ENCODE measurements at regions not wholly inside any gene's neighbourhood (a gene's known extent, or its start where the extent isn't known, plus 50 kb on each side); places are given as distances from the start of the nearest gene placed in this dataset.

DNA sequence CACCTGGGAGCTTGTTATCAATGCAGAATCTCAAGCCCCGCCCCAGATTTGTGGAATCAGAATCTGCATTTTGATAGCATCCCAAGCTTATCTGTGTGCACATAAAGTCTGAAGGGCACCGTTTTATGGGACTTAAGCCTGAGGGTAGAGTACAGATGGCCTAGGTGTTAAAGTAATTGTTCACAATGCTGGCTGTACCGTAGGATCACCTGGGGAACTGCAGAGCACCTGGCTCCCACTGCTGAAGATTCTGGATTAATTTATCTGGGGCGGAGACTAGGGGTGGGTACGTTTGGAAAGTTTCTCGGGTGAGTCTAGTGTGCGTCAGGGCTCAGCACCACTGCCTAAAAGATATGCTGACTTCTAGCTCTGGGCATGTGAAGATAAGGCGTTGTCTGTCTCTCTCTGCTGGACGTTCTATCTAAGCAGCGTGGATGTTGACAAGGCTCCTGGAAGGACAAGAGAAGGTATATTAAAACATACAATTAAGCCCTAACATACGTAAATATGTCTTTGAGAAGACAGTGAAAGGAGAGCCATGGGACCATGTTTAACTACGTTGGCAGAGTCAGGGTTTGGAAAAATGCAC lies 63.2 kb upstream of the RASGRP1 start:
- 79% methylated on average over 12 of the region's 12 CpGs; no CpG with 5 or more reads in 1 of the 2 experiments for WGBS, 2 experiments (ENCODE audit: extremely low coverage in 1 of 2, insufficient coverage in 1 of 2, insufficient read length in 1 of 2, insufficient replicate concordance in 2 of 2, low coverage in 1 of 2, low lambda C conversion rate in 2 of 2, missing lambda C conversion rate in 1 of 2)
- H2AFZ ChIP-seq (ENCODE audit: low read length), result no peak overlapping the region
- CTCF ChIA-PET (ENCODE audit: partially characterized antibody), result interaction anchor here (1.4 kb wide), 1 partner anchor 64 kb away, joined by 5 read pairs; the partner anchor contains the start of gene RASGRP1
- TF ChIP-seq KDM5A (IDR thresholded peaks at IDR 0.05; ENCODE audit: low read length) (no peak), SP4 (IDR thresholded peaks at IDR 0.05; ENCODE audit: low read length) (no peak), BCL11A (IDR thresholded peaks at IDR 0.05; ENCODE audit: low read depth in 2 of 2, low read length in 2 of 2) (no peak), TCF12 (IDR thresholded peaks at IDR 0.05; ENCODE audit: low read depth, low read length) (no peak), RNF2 (IDR thresholded peaks at IDR 0.05; ENCODE audit: borderline replicate concordance, low read depth, low read length, missing control alignments, poor library complexity, severe bottlenecking) (no peak), SP2 (IDR thresholded peaks at IDR 0.05; ENCODE audit: low read length) (no peak), GABPA (IDR thresholded peaks at IDR 0.05; ENCODE audit: borderline replicate concordance, insufficient read depth, low read length) (no peak), ZNF274 (IDR thresholded peaks at IDR 0.05; ENCODE audit: borderline replicate concordance, extremely low read depth, low read length) (no peak), SIX5 (IDR thresholded peaks at IDR 0.05; ENCODE audit: low read depth, low read length) (no peak), SP1 (IDR thresholded peaks at IDR 0.05; ENCODE audit: low read depth, low read length) (no peak), YY1 (IDR thresholded peaks at IDR 0.05; ENCODE audit: low read depth, low read length) (no peak), CBX8 (IDR thresholded peaks at IDR 0.05; ENCODE audit: borderline replicate concordance, low read depth, low read length) (no peak), CEBPB (IDR thresholded peaks at IDR 0.05; ENCODE audit: low read depth, low read length) (no peak), HDAC6 (IDR thresholded peaks at IDR 0.05; ENCODE audit: low read depth, low read length) (no peak), RAD21 (IDR thresholded peaks at IDR 0.05 in 1 of 2, conservative IDR thresholded peaks at IDR 0.05 in 1 of 2; ENCODE audit: low read depth in 2 of 2, low read length in 2 of 2) (no peak)

More for the DNA sequence above, 63.2 kb upstream of the RASGRP1 start:
- H3K36me3 ChIP-seq (ENCODE audit: control insufficient read depth in 2 of 4, insufficient read depth in 4 of 4, low read length in 3 of 4), result no peaks in the 10 kb centered on the region
- no peak overlapping the region for H3K4ac ChIP-seq (replicated peaks; ENCODE audit: insufficient read length, low read depth, low read length)
- H2BK5ac ChIP-seq (ENCODE audit: low read depth, low read length), result no peak overlapping the region
- H3K4me3 ChIP-seq (ENCODE audit: extremely low read depth in 1 of 4, insufficient read depth in 2 of 4, low read depth in 3 of 4, low read length in 4 of 4), result no peak overlapping the region
- no peak overlapping the region for H4K8ac ChIP-seq (ENCODE audit: extremely low read depth, insufficient read depth, low read length)
- no peaks in the 10 kb centered on the region for H3K27me3 ChIP-seq (replicated peaks in 1 of 4; ENCODE audit: control insufficient read depth in 3 of 4, extremely low read depth in 1 of 4, insufficient read depth in 3 of 4, low read length in 3 of 4)
- H3K9me3 ChIP-seq (ENCODE audit: insufficient read depth in 2 of 2, low read depth in 1 of 2, low read length in 1 of 2), result no peaks in the 10 kb centered on the region
- H4K91ac ChIP-seq (replicated peaks; ENCODE audit: insufficient read length, low read length), result no peak overlapping the region
- H3K79me2 ChIP-seq (ENCODE audit: control insufficient read depth in 1 of 2, insufficient read depth in 2 of 2, low read length in 2 of 2), result no peaks in the 10 kb centered on the region
- no peak overlapping the region for H3K56ac ChIP-seq (replicated peaks; ENCODE audit: insufficient read length, low read depth, low read length)
- no peak overlapping the region for H4K5ac ChIP-seq (ENCODE audit: insufficient read length, low read depth, low read length)
- no peak overlapping the region for H2BK12ac ChIP-seq (ENCODE audit: low read depth, low read length)
- H3K4me1 ChIP-seq (replicated peaks in 1 of 4; ENCODE audit: control insufficient read depth in 3 of 4, insufficient read depth in 4 of 4, low read length in 3 of 4), result no peaks in the 10 kb centered on the region
- no peak overlapping the region for H3K4me2 ChIP-seq (ENCODE audit: insufficient read depth in 1 of 2, low read depth in 2 of 2, low read length in 2 of 2)
- DNase-seq (ENCODE audit: low read depth in 1 of 2, low spot score in 2 of 2), result no peak
- H2BK120ac ChIP-seq (replicated peaks; ENCODE audit: low read depth, low read length), result no peak overlapping the region
- no peaks in the 10 kb centered on the region for H3K79me1 ChIP-seq (ENCODE audit: low read depth, low read length)
- H3K18ac ChIP-seq (ENCODE audit: extremely low read depth, low read length), result no peak overlapping the region
- H3K23ac ChIP-seq (ENCODE audit: insufficient read length), result no peak overlapping the region
- H2BK15ac ChIP-seq (ENCODE audit: low read length), result no peak overlapping the region
- no peak overlapping the region for H2AK5ac ChIP-seq (ENCODE audit: low read depth, low read length)
- no peak overlapping the region for H3K14ac ChIP-seq (ENCODE audit: insufficient read length)
- no peak for FAIRE-seq
- no peak overlapping the region for H3K27ac ChIP-seq (ENCODE audit: low read depth, low read length)
- no peak overlapping the region for H3K9ac ChIP-seq (replicated peaks in 1 of 4; ENCODE audit: extremely low read depth in 1 of 4, low read depth in 3 of 4, low read length in 3 of 4)
- no peaks in the 10 kb centered on the region for H4K20me1 ChIP-seq (replicated peaks in 1 of 2; ENCODE audit: control insufficient read depth in 1 of 2, insufficient read depth in 2 of 2, low read length in 2 of 2)
- 0 out of 2 replicates have a peak, but pooled peaks cover 2% of the 10 kb centered on the region for H3K23me2 ChIP-seq (ENCODE audit: low read depth, low read length)
- POLR2A ChIA-PET (ENCODE audit: partially characterized antibody), result no interaction called here
- no peak overlapping the region for H2BK20ac ChIP-seq (ENCODE audit: low read length)
